ENCODE measurements at regions not wholly inside any gene's neighbourhood (a gene's known extent, or its start where the extent isn't known, plus 50 kb on each side); places are given as distances from the start of the nearest gene placed in this dataset.

DNA sequence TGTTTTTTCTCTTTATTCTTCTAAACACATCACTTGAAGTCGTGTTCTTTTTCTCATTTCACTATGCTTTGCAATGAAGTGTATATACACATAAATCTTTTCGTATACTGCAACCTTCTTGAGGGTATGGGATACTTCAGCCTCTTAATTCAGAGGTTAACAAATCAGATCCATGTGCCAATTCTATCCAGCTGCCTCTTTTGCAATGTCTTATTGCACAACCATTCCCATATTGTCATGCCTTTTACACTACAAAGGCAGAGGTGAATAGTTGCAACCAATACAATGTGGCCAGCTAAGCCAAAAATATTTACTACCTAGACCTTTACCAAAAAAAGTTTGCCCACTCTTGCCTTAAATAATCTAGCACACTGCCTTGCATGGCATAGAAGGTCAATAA is 224.5 kb upstream of the FOXG1 start:
- TF ChIP-seq, protein P1, sequence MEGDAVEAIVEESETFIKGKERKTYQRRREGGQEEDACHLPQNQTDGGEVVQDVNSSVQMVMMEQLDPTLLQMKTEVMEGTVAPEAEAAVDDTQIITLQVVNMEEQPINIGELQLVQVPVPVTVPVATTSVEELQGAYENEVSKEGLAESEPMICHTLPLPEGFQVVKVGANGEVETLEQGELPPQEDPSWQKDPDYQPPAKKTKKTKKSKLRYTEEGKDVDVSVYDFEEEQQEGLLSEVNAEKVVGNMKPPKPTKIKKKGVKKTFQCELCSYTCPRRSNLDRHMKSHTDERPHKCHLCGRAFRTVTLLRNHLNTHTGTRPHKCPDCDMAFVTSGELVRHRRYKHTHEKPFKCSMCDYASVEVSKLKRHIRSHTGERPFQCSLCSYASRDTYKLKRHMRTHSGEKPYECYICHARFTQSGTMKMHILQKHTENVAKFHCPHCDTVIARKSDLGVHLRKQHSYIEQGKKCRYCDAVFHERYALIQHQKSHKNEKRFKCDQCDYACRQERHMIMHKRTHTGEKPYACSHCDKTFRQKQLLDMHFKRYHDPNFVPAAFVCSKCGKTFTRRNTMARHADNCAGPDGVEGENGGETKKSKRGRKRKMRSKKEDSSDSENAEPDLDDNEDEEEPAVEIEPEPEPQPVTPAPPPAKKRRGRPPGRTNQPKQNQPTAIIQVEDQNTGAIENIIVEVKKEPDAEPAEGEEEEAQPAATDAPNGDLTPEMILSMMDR (IDR thresholded peaks at IDR 0.05) = no peak
- no peak for TF ChIP-seq POLR2AphosphoS5 (IDR thresholded peaks at IDR 0.05; ENCODE audit: low read depth, low read length)
